GM19467 (cell line): ENCODE measurements at regions not wholly inside any gene's neighbourhood (a gene's known extent, or its start where the extent isn't known, plus 50 kb on each side); places are given as distances from the start of the nearest gene placed in this dataset.

Source experiments
- ATAC-seq: cut with Tn5 transposase; IDR thresholded peaks from one replicate; pipeline ENCODE4 v1.9.1; 2021; ENCODE audit warnings: mild to moderate bottlenecking, moderate library complexity; ENCODE audit not compliant: unreplicated experiment

- ATAC-seq = no peak
Observed at GRCh38 chr7:131098527-131098926, 229.1 kb upstream of the MKLN1 start.

GRCh38 chr7:131100357-131101054, 227.2 kb upstream of the MKLN1 start:
- ATAC-seq = no peak

- ATAC-seq = no peak
Observed at GRCh38 chr7:131103997-131104396, 223.7 kb upstream of the MKLN1 start.

GRCh38 chr7:131104596-131105293, 222.9 kb upstream of the MKLN1 start:
- no peak for ATAC-seq

- ATAC-seq = no peak
Observed at GRCh38 chr7:131105294-131105798, 222.3 kb upstream of the MKLN1 start.

- ATAC-seq = peak; percentile 38
Observed at GRCh38 chr7:131105799-131106680, 221.6 kb upstream of the MKLN1 start.

- no peak for ATAC-seq
Observed at GRCh38 chr7:131106681-131107336, 220.9 kb upstream of the MKLN1 start.

GRCh38 chr7:131107337-131108211, 220.1 kb upstream of the MKLN1 start:
- peak; percentile 36 for ATAC-seq

GRCh38 chr7:131108212-131108940, 219.3 kb upstream of the MKLN1 start:
- ATAC-seq = no peak

- no peak for ATAC-seq
Observed at GRCh38 chr7:131109011-131109758, 218.5 kb upstream of the MKLN1 start.

GRCh38 chr7:131109759-131110296, 217.8 kb upstream of the MKLN1 start:
- no peak for ATAC-seq

GRCh38 chr7:131110297-131111080, 217.2 kb upstream of the MKLN1 start:
- no peak for ATAC-seq

GRCh38 chr7:131111081-131111576, 216.5 kb upstream of the MKLN1 start:
- ATAC-seq = no peak

GRCh38 chr7:131111792-131112191, 215.9 kb upstream of the MKLN1 start:
- no peak for ATAC-seq

- ATAC-seq = no peak
Observed at GRCh38 chr7:131112431-131112830, 215.2 kb upstream of the MKLN1 start.

GRCh38 chr7:131115340-131115739, 212.3 kb upstream of the MKLN1 start:
- ATAC-seq = no peak

GRCh38 chr7:131117439-131117838, 210.2 kb upstream of the MKLN1 start:
- ATAC-seq = no peak
